RCC 7860 (cell line): ENCODE measurements at regions not wholly inside any gene's neighbourhood (a gene's known extent, or its start where the extent isn't known, plus 50 kb on each side); places are given as distances from the start of the nearest gene placed in this dataset.

ENCODE experiments used
- DNase-seq: peaks from one replicate; pipeline ENCODE4 v3.0.0-alpha.2; 2015; ENCODE audit warnings: low spot score
- FAIRE-seq: peaks from 2 replicates; lab custom pipeline; 2012; peaks lifted over from hg19 to GRCh38; lab: Jason Lieb, UNC

DNA sequence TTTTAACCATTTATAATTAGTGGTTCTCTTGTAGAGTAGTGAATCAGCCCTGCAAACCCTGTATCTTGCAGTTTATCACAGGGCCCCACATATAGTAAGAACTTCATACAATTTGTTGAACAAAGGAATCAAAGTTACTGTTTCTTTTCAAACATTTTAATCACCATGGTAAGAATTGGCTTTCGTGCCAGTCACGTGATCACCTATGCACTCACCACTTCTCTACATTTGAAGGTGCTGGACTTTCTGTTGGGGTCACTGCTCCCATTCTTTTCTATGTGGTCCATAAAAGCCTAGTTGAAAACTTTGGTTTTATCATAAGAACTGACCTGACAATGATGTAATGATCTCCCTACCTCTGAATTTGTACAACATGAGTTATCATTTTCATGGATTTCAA is 426.4 kb upstream of the CPEB2 start:
- no peak for DNase-seq
- no peak for FAIRE-seq

DNA sequence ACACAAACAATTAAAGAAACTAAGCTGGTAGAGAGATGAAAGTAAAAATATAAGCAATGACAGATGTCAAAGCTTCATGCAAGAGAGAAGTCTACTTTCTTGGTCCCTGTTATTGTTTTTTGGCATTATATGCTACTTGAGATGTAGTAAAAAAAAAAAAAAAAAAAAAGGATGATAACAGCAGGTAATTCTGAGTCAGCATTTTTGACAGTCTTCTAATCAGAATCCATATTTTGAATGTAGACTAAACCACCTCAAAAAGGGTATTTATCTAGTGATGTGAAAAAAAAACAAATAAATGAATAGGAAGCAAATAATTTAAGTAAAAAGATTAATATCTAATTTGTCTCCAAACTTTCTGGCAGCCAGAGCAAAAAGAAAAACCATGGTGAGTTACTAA is 422.2 kb upstream of the CPEB2 start:
- FAIRE-seq, result no peak
- DNase-seq, result no peak

DNA sequence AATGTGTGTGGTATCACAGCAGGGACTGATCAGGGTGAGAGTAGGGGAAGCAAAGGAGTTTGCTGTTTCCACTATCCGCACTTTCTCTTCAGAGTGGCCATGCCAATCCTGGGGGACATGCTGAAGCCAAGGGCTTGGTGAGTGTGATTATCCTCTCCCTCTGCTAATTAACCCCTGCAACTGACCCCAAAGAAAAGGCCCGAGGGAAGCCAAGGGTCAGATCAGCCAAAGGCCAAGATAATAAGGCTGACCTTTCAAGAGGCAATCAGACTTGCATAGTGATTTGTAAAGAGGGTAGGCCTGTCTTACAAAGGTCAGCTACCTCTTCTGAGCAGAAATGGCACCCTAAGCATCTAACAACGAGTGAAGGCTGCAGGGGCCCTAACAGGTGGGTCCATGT is 420.5 kb upstream of the CPEB2 start:
- no peak for FAIRE-seq
- DNase-seq, result no peak

DNA sequence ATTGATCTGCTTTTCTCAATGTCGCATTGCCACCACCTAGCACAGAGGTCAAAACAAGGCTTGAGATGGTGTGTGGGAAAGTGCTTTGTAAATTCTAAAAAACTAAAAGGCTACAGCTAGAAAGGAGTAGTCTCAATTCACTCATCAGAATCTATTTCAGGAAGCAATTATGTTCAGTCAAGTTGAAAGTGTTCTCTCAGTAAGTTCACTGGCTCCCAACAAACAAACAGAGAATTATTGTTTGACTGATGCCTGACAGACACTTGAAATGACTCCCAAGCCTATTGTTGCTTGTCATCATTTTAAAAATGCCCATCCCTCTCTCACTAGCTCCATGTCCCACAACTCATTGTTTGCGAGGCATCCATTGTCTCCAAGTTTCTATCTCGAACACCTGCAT is 419.6 kb upstream of the CPEB2 start:
- FAIRE-seq, result no peak
- DNase-seq, result no peak

DNA sequence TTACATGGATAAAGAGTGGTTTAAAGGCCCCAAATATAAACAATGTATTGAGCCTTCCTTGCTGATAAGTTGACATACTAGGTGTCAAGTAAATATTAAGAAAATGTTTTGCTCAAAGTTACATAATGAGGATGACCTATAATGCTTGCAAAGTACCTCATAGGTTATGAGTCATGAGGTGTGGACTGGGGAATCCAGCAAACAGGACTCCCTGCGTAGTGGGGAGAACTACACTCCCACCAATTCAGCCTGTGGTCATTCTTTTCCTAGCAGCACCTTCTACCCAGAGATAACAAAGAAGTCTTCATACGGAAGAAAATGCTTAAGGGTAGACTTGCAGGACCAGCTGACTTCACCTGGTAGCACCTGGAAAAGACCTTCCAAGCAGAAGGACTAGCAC is 418.9 kb upstream of the CPEB2 start:
- DNase-seq (no peak), FAIRE-seq (no peak)

DNA sequence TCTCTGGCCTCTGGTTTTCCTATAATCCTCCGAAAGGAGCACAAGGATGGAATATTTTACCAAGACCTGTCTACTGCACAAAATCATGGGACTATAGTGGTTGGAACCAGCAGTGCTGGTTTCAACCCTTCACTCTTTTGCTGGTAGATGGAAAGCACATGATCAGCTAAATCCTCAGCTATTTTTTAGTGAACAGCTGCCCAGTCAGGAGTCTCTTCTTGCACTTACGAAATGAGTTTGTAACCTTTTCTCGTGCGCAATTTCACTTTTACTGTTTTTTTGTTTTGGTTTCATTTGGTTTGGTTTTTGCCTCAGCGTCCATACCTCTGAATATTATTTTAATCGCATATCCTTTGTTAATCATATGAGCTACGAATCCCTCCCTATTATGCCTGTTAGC is 418.5 kb upstream of the CPEB2 start:
- DNase-seq (no peak), FAIRE-seq (no peak)

DNA sequence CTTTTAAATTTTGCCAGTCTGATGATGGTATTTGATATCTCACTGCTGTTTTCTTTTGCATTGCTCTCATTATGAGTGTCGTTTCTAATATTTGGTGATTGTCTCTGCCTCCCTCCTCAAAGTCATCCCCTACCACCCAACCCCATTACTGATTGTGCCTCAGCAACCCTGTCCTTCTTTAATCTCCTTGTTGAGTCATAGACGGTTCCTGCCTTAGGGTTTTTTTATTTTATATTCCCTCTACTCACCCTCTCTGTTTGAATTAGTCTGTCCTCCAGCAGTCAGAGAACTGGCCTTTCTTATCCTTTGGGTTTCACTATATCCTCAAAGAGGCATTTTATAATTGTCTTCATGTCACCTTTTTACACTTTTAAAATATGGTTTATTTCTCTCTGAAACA is 409.3 kb upstream of the CPEB2 start:
- DNase-seq (no peak), FAIRE-seq (no peak)

DNA sequence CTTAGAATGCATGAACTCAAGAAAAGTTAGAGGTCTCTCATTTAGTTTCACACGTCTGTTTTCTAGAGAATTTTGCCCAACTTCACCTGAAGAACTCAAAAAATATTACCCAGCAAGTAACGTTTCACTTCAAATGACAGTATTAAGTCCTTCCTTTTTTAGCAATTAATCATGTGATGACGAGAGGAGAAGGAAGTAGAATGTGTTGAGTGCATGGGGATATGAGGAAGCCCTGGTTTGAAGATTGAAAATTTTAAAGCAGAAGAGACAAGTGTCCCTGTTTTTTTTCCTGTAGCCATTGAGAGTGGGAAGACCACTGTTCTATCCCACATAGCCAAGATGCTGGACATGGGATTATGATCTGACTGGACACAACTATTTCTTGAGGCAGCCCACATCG is 406.3 kb upstream of the CPEB2 start:
- no peak for DNase-seq
- no peak for FAIRE-seq

DNA sequence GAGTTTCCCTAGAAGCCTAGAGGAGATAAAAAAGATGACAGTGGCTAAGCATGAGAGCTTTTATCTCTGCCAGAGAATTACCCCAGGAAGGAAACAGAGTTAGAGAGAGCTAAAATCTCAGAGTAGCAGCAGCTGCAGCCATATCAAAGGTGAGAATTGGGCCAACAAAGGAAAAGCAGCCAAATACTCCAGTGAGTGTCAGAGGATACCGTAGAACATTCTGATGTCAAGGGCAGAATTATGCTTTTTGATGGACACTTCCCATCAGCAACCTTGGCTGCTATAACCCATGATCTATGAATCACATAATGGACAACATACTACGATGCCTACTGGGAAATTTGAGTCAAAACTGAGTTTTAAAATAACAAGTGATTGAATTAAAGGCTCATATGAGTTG is 405.8 kb upstream of the CPEB2 start:
- FAIRE-seq (no peak), DNase-seq (no peak)

DNA sequence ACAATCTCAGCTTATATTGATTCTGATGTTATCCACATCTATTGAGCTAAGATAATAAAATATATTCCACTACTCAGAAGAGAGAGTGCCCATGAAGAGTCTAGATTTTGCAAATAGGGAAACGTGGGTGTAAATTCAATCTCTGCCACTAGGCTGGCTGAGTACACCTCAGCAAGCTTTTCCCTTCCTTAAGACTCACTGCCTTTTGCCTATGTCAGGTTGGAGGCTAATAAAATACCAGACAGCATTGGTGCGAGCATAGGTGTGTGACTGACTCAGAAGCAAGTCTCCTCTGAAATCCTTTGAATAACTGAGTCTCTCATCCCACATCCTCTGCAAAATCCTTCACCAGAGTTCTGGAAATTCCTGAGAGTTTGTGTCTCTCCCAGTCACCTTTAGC is 405.4 kb upstream of the CPEB2 start:
- no peak for DNase-seq
- no peak for FAIRE-seq

DNA sequence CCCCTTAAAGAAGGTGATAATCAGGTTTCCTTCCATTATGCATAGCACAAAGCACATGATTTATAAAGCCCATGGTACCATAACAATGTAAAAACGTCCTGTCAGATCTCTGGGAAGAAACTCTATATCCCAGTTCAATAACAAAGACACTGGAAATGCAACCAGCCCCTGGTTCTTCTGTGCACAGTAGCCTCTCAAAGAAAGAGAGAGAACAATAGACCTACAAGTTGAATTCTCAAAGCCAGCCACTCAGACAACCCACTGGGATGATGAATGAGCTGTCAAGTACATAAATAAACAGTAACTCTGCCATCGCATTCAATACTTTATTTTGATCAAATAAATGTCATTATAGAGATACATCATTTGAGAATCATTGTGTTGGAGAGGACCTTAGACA is 400.1 kb upstream of the CPEB2 start:
- DNase-seq (no peak), FAIRE-seq (no peak)

DNA sequence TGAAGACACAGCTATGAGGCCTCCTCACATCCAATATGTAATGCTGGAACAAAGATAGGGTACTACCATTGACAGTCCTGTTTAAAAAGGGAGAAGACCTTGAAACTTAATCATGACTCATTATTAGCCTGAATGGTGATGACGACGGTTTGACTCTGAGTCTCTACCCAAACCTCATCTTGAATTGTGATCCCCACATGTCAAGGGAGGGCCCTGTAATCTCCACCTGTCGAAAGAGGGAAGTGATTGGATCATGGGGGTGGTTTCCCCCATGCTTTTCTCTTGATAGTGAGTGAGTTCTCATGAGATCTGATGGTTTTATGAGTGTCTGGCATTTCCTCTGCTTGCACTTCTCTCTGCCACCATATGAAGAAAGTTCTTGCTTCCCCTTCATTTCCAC is 395.3 kb upstream of the CPEB2 start:
- DNase-seq (no peak), FAIRE-seq (no peak)

DNA sequence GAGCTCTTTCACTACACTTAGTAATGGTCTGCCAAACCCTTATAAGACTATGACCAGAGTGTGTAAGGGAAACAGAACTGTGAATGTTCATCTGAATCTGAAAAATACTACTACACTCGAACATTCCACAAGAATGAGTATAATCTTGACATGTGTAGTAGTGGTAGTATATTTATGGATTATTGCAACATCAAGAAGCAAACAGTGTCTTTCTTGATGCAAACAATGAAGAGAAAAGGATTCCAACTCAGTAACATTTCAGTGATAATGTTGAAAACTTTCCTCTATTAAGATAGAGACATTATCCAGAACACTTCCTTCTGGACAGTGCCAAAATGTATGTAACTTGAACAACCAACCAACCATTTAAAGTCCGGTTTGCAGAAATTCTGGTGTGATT is 394.7 kb upstream of the CPEB2 start:
- no peak for DNase-seq
- no peak for FAIRE-seq

DNA sequence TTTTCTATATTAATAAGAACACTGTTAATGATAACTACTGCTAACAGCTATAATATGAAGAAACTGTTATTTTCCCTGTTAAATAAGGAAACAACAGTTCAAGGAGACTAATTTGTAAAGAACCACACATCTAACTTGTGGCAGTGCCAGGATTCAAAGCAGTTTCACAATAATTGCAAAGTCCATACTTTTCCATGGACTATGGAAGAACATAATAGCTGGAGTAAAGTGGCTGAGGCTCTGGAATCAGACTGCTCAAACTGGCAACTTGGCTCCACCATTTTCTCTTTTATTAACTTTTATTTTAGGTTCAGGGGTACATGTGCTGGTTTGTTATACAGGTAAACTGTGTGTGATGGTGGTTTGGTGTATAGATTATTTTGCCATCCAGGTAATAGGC is 393.7 kb upstream of the CPEB2 start:
- no peak for FAIRE-seq
- DNase-seq, result no peak

DNA sequence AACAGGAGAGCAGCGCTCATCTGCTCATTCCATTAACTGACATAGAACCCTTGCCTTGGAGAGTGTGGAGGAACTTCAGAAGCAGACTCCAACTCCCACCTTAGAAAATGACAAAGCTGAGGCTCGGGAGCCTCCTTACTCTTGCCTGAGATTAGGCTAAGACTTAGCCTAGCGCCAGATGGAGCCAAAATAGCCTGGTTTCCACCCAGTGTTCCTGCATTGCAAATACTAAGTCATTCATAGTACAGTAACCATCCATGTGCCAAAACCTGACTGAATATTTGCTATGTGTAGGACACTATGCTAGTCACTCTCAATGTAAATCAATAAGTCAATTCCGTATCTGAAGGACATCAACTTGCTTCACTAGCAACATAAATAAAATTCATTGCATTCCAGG is 387.4 kb upstream of the CPEB2 start:
- DNase-seq (no peak), FAIRE-seq (no peak)

DNA sequence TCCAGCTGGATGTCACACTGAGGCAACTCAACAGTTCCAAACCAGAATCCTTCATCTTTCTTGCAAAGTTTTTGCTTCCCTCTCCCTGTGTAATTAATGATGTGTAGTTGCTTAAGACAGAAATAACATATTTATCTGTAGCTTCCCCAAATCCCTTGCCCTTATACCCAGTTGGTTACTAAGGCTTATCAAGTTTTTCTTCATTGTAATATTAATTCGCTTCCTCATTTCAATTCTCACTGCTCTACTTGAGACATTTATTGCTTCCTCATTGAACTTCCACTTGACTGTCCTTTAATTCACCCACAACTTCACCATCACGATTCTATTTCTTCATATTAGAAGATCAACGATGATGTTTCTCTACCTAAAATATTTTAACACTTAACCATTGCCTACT is 386.6 kb upstream of the CPEB2 start:
- DNase-seq, result no peak
- FAIRE-seq, result no peak

DNA sequence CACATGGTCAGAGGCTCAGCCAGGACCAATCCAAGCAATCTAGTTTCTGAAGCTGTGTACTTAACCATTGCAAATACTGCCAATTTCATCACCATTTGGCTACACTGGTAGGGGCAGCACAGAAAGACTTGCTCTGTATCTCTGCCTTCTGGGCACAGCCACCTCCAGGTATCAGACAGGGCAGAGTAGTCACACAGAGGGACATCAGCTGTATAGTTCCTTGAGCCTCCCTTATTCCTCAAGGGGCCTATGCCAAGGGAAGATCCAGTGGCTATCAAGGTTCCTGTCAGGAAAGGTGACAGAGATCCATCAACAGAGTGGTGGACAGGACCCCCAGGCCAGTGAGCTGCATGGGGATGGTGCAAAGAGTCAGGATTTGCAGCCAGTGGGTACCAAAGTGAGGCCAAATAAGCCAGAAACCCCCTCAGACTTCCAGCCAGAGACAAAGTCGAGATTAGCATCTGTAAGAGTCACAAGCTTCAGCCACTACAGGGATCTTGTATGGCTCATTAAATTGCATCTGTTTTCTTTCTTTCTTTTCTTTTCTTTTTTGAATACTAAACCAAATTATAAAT is 381.6 kb upstream of the CPEB2 start:
- no peak for DNase-seq
- FAIRE-seq, result no peak

DNA sequence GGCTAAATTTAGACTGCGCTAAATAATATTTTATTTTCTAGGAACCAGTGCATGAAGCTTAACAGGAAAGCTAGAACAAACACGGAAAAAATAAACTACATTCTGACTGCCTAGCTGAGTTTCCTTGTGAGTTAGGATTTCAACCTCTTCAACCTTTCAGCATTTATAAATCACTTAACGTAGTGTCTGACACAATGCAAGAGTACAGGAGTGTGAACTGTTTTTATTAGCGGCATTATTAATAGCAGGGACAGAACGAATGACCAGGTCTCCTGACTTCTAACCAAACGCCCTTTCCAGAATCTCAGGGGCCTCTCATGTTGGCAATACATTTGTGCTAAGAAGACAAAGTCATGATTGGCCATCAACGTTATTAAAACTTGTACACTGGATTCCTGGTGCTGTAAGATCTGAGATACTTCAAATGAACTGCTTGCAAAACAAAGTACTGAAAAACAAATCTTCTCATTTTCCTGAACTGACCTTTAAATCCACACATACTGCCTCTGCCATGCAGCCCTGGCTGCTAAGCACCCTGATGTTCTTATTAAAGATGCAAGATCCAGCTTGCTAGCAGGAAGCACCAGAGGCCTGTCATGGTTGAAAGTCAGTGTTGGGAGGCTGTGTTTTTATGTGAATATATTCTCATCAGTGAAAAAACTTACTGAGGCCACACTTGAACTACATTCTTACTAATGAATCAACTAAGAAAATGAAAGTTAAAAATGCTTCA is 380.4 kb upstream of the CPEB2 start:
- FAIRE-seq, result no peak
- DNase-seq, result no peak

DNA sequence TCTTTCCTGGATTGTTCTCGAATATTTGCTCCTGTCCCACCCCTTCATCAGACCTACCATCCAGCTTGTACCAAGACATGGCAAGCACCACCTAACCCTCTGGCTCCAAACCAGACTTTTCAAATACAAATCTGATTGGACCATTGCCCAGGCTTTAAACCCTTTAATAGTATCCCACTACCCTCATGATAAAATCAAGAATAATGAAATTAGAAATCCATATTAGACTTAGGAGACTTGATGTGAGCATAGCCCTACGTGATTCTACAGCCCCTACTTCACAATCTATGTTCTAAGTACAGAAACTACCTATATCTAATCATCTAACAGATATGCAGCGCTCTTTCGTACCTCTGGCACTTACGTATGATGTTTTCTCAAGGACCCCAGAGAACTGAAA is 375.2 kb upstream of the CPEB2 start:
- FAIRE-seq, result no peak
- DNase-seq, result no peak

DNA sequence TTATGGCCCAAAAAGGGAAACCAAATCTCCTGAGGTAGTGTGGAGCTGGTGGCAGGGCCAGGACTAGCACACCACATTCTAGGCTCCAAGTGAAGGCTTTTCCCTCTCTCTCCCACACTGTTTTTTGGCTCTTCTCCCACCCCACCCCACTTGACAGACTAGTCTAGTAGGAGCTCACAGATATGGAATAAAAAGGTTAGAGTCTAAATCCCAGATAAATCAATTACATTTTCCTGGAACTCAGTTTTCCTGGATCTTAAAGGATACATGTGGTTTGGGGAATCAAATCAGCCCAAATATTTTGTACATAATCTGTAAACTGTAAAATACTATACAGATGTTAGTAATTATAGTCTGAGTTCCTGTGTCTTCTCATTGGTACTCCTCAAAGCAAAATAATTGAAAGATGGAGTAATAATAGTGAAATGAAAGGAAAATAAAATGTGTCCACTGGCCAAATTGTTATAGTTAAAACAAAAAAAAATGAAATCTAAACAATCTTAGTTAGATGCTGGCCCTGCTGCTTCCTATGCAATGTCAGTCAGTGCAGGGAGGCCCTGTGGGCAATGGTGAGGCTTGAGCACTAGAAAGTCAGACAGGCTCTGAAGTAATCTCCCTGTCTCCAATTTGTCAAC is 370.4 kb upstream of the CPEB2 start:
- no peak for DNase-seq
- no peak for FAIRE-seq

DNA sequence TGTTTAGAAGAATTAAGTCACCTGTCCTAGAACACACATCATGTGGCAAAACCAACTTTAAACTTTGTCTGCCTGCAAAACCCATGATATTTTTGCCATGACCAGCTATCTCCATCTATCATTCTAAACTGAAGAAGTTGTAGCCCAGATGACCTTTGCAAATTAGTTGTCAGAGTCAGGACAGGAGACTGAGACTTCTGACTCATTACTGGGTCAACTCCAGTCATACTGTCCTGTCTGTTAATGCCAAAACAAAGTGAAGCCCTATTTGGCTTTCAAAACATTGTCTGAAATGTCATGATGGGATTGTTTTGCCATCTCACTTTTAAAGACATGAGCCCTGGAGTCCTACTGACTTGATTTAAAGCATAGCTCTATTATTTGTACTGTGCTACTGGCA is 365.7 kb upstream of the CPEB2 start:
- FAIRE-seq (no peak), DNase-seq (no peak)

DNA sequence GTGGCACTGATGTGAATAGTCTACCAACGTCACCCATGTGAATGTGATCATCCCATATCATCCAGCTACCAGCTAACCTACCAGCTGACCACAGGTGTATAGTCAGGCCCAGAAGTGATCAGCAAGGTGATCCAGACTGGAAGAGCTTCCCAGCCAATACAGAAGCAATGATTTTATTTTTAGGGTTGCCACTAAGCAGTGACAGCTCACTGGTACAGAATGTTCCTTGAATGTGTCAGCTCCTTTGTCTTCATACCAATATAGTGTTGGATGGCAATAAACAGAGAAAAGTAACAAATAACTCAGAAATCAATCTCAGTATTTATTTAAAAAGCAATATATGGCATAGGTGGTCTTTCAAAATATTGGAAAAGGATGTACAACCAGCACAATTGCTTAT is 361.8 kb upstream of the CPEB2 start:
- DNase-seq, result no peak
- no peak for FAIRE-seq

DNA sequence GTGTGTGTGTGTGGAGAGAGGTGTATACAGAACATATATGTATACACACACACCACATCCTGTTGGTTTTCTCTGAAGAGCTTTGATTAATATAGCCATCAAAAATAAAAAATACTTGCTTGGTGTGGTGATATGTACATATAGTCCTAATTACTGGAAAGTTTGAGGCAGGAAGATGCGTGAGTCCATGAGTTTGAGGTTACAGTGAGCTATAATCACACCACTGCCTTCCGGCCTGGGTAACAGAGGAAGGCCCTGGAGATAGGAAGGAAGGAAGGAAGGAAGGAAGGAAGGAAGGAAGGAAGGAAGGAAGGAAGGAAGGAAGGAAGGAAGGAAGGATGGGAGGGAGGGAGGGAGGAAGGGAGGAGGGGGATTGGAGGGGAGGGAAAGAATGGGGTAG is 360.4 kb upstream of the CPEB2 start:
- DNase-seq (no peak), FAIRE-seq (no peak)
